Erythroblast (primary cell): ENCODE measurements at regions not wholly inside any gene's neighbourhood (a gene's known extent, or its start where the extent isn't known, plus 50 kb on each side); places are given as distances from the start of the nearest gene placed in this dataset.

Source experiments
- GATA1 ChIP-seq: IDR thresholded peaks from 2 replicates; pipeline ENCODE4 v1.6.1; 2011; ENCODE audit warnings: low read depth, mild to moderate bottlenecking, control low read depth, low read length, moderate library complexity
- POLR2A ChIP-seq: IDR thresholded peaks from 2 replicates; pipeline ENCODE4 v1.6.1; 2011; ENCODE audit warnings: mild to moderate bottlenecking, low read length

DNA sequence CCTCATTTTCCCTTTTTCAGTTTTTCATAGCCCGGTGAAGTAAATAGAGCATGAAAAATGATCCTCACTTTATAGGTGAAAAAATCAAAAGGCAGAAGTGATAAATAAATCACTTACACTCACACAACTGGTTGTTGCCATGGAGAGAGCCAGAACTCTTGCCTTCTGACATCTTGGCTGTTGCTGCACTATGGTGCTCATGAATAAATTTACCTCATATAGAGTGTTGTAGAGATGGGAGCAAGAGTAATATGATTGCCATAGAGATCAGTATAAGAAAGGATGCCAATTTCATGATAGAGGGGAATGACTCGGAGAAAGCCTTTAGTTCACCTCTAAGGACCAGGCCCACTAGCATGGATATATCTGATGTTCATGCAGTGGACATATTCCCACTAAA, 82.5 kb upstream of the TMEM178A start:
- TF ChIP-seq POLR2A (no peak), GATA1 (no peak)
